ENCODE measurements at regions not wholly inside any gene's neighbourhood (a gene's known extent, or its start where the extent isn't known, plus 50 kb on each side); places are given as distances from the start of the nearest gene placed in this dataset.

GRCh38 chr3:160622263-160623045 lies 54.5 kb upstream of the ARL14 start:
- no peaks in the 10 kb centered on the region for H3K36me3 ChIP-seq (ENCODE audit: control insufficient read depth, insufficient read depth, low read length)
- no peak for TF ChIP-seq CTCF (IDR thresholded peaks at IDR 0.05; ENCODE audit: insufficient read depth, low read length, poor library complexity, severe bottlenecking)
- no peak for DNase-seq (ENCODE audit: low read depth)
- H3K27me3 ChIP-seq (ENCODE audit: control insufficient read depth, insufficient read depth, low read length) = no peaks in the 10 kb centered on the region
- H3K4me3 ChIP-seq (ENCODE audit: low read depth, low read length) = no peak overlapping the region

- DNase-seq (ENCODE audit: low read depth) = no peak
- no peaks in the 10 kb centered on the region for H3K36me3 ChIP-seq (ENCODE audit: control insufficient read depth, insufficient read depth, low read length)
- H3K27me3 ChIP-seq (ENCODE audit: control insufficient read depth, insufficient read depth, low read length) = no peaks in the 10 kb centered on the region
- TF ChIP-seq CTCF (IDR thresholded peaks at IDR 0.05; ENCODE audit: insufficient read depth, low read length, poor library complexity, severe bottlenecking) = no peak
- no peak overlapping the region for H3K4me3 ChIP-seq (ENCODE audit: low read depth, low read length)
These were observed 53.5 kb upstream of the KPNA4 start for GRCh38 chr3:160618878-160619277.

- Histone ChIP-seq H3K36me3 (ENCODE audit: control insufficient read depth, insufficient read depth, low read length) (no peaks in the 10 kb centered on the region), H3K4me3 (ENCODE audit: low read depth, low read length) (no peak overlapping the region), H3K27me3 (ENCODE audit: control insufficient read depth, insufficient read depth, low read length) (no peaks in the 10 kb centered on the region)
- no peak for DNase-seq (ENCODE audit: low read depth)
- TF ChIP-seq CTCF (IDR thresholded peaks at IDR 0.05; ENCODE audit: insufficient read depth, low read length, poor library complexity, severe bottlenecking) = no peak
These were observed 53.0 kb upstream of the KPNA4 start for GRCh38 chr3:160618363-160618762.

- no peak for DNase-seq (ENCODE audit: low read depth)
- no peak for TF ChIP-seq CTCF (IDR thresholded peaks at IDR 0.05; ENCODE audit: insufficient read depth, low read length, poor library complexity, severe bottlenecking)
- H3K36me3 ChIP-seq (ENCODE audit: control insufficient read depth, insufficient read depth, low read length) = no peaks in the 10 kb centered on the region
- H3K4me3 ChIP-seq (ENCODE audit: low read depth, low read length) = no peak overlapping the region
- H3K27me3 ChIP-seq (ENCODE audit: control insufficient read depth, insufficient read depth, low read length) = no peaks in the 10 kb centered on the region
These were observed 52.3 kb upstream of the KPNA4 start for GRCh38 chr3:160617636-160618035.

GRCh38 chr3:160616716-160617115 lies 51.3 kb upstream of the KPNA4 start:
- no peak for TF ChIP-seq CTCF (IDR thresholded peaks at IDR 0.05; ENCODE audit: insufficient read depth, low read length, poor library complexity, severe bottlenecking)
- H3K4me3 ChIP-seq (ENCODE audit: low read depth, low read length) = no peak overlapping the region
- DNase-seq (ENCODE audit: low read depth) = peak; percentile 23
- no peaks in the 10 kb centered on the region for H3K36me3 ChIP-seq (ENCODE audit: control insufficient read depth, insufficient read depth, low read length)
- H3K27me3 ChIP-seq (ENCODE audit: control insufficient read depth, insufficient read depth, low read length) = no peaks in the 10 kb centered on the region

- DNase-seq (ENCODE audit: low read depth) = no peak
- Histone ChIP-seq H3K36me3 (ENCODE audit: control insufficient read depth, insufficient read depth, low read length) (no peaks in the 10 kb centered on the region), H3K4me3 (ENCODE audit: low read depth, low read length) (no peak overlapping the region), H3K27me3 (ENCODE audit: control insufficient read depth, insufficient read depth, low read length) (no peaks in the 10 kb centered on the region)
- no peak for TF ChIP-seq CTCF (IDR thresholded peaks at IDR 0.05; ENCODE audit: insufficient read depth, low read length, poor library complexity, severe bottlenecking)
These were observed 50.9 kb upstream of the KPNA4 start for GRCh38 chr3:160616311-160616710.

Data from kidney epithelial cell (primary cell).